GM18868 (cell line): ENCODE measurements at regions not wholly inside any gene's neighbourhood (a gene's known extent, or its start where the extent isn't known, plus 50 kb on each side); places are given as distances from the start of the nearest gene placed in this dataset.

Experiments
- ATAC-seq: cut with Tn5 transposase; IDR thresholded peaks from one replicate; pipeline ENCODE4 v1.9.1; 2021; ENCODE audit warnings: mild to moderate bottlenecking, moderate library complexity; ENCODE audit not compliant: unreplicated experiment

DNA sequence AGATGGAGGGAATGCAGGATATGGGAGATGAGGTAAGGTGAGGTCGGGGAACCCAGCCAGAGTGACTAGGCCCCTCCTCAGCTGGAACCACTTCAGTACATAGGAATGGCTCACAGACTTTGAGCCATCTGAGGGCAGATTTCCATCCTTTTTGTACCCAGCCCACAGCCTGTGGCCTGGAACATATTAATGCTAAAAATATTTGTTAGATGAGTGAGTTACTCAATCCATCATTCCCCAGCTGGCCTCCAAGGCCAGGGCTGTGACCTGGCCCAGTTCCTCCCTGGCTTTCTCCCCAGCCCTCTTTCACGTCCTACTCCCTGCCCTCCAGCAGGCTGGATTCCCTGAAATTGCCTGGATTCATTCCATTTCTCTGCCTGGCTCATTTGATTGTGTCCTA is 57.2 kb upstream of the PRDM11 start:
- ATAC-seq = no peak

DNA sequence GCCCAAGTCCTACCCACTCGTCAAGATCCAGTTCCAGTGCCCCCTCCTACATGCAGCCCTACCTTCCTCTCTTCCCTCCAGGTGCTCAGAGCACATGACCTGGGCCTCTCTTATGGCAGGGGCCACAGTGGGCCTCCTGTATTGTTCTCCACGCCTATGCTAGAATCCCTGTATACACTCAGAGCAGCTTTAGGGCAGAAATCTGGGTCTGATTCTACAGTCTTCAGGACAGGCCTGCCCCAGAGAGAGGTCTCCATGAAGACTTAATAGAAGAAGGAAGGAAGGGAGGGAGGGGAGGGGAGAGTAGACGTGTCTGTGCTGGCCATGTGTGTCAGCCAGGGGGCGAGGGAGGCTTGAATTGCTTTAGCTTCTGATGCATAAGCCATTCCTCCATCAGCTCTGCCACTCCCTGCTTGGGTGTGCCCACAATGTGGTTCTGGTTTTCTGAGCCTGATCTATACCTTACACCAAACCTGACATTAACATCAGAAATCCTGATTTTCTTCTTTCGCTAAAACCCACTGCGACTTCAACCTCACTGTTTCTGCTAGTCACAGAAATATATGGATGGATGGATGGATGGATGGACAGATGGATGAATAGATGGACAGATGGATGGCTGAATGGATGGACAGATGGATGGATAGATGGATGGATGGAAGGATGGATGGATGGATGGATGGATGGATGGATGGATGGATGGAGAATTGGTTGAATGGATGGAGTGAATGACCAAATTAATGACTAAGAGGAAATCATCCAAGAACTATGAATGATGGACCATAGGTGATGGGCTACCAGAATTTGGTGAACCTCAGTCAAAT is 56.6 kb upstream of the PRDM11 start:
- no peak for ATAC-seq

GRCh38 chr11:45090607-45091006 is 55.8 kb upstream of the PRDM11 start:
- no peak for ATAC-seq

- ATAC-seq = no peak
Measured at GRCh38 chr11:45091563-45092403, 54.7 kb upstream of the PRDM11 start.

DNA sequence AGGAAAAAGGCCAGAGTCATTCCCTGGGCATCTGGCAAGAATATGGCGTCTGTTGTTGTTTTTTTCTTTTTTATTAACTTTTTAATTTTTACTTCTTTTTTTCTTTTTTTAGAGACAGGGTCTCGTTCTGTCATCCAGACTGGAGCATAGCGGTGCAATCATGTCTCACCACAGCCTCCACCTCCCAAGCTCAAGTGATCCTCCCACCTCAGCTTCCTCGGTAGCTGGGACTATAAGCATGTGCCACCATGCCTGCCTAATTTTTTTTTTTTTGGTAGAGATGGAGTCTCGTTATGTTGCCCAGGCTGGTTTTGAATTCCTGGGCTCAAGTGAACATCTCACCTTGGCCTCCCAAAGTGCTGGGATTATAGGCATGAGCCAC is 54.0 kb upstream of the PRDM11 start:
- no peak for ATAC-seq

GRCh38 chr11:45092901-45093760 is 53.3 kb upstream of the PRDM11 start:
- no peak for ATAC-seq

DNA sequence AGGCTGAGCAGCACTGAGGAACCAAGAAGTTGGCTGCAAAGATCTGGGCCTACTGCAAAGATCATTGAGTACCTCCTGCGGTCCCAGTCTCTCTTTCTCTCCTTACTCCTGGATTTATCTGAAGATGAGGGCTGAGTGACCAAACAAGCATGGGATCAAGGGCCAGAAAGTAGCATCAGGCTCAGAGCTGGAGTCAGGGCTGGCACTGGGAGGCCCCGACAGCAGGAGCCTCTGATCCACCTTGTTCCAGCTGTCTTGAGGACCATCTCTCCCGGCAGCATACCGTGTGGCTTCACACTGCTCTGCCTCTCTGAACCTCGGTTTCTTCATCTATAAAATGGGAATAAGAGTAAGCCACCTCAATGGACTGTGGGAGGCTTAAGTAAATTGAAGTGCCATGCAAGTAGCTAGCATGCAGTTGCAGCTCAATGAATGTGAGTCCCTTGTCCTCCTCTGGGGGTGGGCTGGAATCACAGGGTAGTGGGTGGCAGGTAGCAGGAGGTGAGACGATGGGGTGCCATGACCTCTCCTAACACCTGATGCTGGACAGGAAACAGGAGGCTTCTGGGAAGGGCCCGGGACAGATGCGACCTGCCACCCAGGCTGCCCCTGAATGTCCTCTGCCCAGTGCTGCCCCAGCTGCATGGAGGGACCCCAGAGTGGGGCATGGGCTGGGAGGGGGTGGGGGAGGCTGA is 52.5 kb upstream of the PRDM11 start:
- no peak for ATAC-seq

DNA sequence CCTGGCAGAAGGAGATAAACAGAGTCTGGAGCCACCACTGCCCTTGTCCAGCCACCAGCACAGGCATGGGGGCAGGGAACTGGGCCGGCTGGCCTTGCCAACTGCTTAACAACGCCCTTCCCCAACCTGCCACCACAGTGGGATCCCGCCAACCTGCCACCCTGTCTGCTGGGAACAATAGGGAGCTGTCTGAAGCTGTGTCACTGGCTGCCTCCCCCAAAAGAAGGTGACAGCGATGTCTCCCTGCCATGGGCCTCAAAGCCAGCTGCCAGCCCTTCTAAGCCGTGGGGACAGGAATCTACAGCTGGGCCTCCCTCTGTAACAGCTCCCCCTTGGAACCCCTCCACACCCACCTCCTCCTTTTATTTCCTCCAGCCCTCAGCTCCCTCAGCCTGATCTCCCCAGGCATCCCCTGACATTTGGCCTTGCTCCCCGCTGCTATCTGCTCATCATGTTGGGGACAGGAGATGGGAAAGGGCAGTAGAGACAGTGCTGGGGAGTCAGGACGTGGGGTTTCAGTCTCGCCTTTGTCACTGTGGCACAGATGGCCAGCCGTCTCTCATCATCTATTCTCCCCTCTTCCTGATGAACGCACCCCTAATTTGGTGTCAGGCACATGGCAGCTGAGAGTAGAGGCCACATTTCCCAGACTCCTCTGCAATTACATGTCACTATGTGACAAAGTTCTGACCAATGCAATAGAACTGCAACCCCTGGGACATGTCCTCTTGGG is 51.3 kb upstream of the PRDM11 start:
- no peak for ATAC-seq

DNA sequence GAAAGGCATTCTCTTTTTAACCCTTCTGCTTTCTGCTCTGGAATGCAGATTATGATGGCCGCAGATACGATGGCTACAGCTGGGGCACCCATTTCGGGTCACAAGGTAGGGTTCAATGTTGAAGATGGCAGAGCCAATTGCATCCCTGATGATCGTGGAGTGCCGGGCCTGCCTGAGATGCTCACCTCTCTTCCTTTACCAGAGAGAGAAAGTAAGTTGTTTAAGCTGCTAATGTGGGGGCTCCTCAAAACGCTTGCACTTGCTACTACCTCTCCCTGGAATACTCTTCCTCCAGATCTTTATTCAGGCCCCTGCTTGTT is 50.8 kb upstream of the PRDM11 start:
- ATAC-seq = no peak

DNA sequence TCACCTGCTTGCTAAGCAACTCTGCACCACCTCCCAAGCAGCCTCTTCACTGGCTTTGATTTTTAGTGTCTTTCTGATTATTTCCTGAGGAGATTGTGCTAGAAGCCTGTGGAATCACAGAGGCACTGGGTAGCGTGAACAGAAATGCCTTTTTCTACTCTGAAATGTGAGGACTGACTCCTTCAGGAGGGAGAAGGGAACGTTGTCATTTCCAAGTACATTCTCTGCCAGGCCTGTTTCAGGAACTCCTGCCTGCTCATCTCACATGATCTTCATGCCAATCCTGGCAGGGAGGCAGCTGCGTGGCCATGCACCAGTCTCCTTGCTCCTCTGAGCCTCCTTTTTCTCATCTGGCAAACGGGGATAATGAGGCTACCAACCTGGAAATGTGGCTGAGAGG is 49.8 kb upstream of the PRDM11 start:
- no peak for ATAC-seq
